GM13977 (cell line): ENCODE measurements at regions not wholly inside any gene's neighbourhood (a gene's known extent, or its start where the extent isn't known, plus 50 kb on each side); places are given as distances from the start of the nearest gene placed in this dataset.
A peak's percentile ranks its signal among the peaks of the same experiment; 100 is the strongest.

Experiments used
- DNase-seq: peaks from one replicate; pipeline ENCODE4 v3.0.0; 2012; ENCODE audit warnings: low spot score
- in situ Hi-C: fragments of 300-500 bp; cut with MboI; formaldehyde crosslinking; loops from one replicate; pipeline ENCODE4 v1.12.0; 2022; ENCODE audit warnings: low sequenced_read_pairs, low pct_unique_long_range_greater_than_20kb, mixed read lengths, inconsistent platforms; ENCODE audit not compliant: unreplicated experiment
- TF ChIP-seq, protein P1 (sequence below): IDR thresholded peaks from 2 replicates; pipeline ENCODE4 v1.5.1; 2012; ENCODE audit warnings: mild to moderate bottlenecking, control low read depth; ENCODE audit not compliant: insufficient read depth; ENCODE audit errors: extremely low read depth, missing control alignments

DNA sequence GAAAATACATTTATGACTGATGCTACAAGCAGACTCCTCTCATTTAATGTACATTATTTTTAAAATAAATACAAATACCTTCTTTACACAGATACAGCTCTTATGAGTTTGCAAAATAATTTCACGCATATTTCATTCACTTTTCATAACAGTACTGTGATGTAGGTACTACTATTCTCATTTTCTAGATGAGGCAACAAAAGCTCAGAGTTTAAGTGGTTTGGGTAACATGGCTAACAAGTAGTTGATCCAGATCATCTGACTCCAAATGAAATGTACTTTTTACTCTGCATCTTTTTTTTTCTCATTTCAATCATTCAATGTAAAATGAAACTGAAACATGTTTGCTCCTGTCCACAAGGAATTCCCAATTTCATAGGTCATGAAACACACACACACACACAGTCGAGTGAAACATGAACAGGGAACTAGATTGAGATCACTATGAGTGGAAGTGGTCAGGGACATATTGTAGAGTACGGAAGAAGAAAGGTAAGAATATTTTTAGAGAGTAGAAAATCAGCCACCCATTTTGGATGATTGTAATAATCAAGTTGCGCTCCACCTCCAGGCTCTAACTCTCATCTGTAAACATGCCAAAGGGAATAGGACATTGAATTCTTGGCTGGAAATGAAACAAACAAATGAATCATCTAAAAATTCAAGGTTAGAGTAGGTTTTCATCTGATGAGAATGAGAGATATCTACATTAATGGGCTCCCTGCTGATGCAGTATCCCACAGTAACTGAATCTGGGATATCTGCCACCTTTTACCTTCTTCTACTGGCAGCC, 92.4 kb downstream of the CLDN1 start:
- DNase-seq = no peak
- TF ChIP-seq, protein P1, sequence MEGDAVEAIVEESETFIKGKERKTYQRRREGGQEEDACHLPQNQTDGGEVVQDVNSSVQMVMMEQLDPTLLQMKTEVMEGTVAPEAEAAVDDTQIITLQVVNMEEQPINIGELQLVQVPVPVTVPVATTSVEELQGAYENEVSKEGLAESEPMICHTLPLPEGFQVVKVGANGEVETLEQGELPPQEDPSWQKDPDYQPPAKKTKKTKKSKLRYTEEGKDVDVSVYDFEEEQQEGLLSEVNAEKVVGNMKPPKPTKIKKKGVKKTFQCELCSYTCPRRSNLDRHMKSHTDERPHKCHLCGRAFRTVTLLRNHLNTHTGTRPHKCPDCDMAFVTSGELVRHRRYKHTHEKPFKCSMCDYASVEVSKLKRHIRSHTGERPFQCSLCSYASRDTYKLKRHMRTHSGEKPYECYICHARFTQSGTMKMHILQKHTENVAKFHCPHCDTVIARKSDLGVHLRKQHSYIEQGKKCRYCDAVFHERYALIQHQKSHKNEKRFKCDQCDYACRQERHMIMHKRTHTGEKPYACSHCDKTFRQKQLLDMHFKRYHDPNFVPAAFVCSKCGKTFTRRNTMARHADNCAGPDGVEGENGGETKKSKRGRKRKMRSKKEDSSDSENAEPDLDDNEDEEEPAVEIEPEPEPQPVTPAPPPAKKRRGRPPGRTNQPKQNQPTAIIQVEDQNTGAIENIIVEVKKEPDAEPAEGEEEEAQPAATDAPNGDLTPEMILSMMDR = no peak
- in situ Hi-C loops = no loop called here

DNA sequence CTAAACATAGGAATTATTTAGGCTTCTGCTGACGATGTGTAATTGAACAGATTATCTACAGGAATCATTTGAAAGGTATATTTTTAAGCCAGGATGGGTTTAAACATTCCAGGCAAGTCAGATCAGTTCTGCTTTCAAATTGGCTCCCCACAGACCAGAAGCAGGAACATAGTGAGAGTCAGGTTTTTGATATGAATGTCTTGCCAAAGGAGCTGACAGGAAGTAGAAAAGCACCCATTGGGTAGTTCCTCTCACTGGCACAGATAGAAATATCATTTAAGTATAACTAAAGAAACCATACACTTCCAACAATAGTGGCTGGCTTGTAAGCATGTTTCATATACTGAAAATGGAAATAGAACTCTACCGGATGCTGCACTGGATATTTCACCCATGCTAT, 95.2 kb downstream of the CLDN1 start:
- no peak for DNase-seq
- TF ChIP-seq, protein P1 = no peak
- in situ Hi-C loops = no loop called here

DNA sequence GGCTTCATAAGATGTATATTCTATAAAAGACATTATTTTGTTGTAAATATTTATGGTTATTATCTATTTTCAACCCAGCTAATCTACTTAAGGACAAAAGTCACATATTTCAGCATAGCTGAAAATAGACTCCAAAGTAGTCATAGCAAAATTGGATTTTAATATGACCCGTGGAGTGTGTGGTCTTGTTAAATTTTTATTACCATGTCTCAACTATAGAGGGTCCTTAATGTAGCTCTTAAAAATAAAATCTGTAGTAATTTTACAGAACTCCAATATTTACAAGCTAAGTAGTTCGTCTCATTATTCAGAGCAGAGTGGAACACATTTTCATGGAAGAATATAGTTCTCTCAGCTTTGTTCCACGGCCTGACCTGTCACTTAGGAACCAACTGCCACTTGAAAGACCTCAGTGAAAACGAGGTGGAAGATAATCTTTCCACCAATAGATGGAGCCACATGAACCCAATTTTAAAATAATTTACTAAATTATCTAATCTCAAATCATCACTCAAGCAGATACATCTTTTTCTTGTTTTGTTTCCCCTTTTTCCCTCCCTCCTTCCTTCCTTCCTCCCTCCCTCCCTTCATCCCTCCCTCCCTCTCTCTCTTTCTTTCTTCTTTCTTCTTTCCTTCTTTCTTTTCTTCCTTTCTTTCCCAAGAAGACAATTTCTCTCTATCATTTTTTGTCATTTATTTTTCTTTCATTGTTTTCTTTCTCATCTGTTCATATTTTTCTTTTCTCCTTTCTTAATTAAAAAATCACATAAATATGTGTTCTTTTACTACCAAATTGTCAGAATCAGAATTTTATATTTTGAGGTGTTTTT, 97.2 kb downstream of the CLDN1 start:
- no peak for DNase-seq
- in situ Hi-C loops = no loop called here
- TF ChIP-seq, protein P1 = peak; percentile 28

DNA sequence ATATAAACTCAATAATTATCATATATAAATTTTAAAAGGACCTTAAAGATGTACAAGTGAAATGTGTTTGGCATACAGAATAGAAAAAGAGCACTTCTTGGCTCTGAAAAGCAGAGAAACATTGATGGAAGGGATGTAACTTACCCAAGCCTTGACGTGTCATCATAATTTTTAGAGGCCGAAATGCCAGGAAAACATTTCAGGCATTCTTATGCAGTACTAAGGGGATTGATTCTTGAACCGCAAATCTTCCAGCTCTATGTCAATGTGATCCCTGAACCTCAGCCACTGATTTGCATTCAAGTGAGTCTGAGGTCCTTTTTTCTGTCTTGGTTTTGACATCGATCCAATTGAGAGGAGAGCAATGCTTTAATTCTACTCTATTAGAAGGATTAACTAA, 97.8 kb downstream of the CLDN1 start:
- TF ChIP-seq, protein P1 = no peak
- in situ Hi-C loops = no loop called here
- no peak for DNase-seq

DNA sequence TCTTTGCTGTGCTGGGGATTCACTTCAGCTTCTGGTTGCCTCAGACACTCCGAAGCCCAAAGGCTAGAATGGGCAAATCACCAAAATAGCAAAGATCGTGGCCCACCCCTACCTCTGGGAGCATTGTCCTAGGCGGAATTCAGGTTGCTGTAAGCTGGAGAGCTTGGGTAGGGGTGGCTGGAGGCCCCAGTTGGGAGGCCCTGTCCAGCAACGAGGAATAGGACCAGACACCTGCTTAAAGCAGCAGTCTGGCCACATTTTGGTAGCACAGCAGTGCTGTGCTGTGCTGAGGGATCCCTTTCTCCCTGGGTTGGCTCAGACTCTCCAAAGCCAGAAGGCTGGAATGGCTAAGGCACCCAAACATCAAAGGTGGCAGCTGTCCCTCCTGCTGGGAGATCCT, 99.3 kb downstream of the CLDN1 start:
- no peak for DNase-seq
- in situ Hi-C loops = no loop called here
- TF ChIP-seq, protein P1 = no peak

DNA sequence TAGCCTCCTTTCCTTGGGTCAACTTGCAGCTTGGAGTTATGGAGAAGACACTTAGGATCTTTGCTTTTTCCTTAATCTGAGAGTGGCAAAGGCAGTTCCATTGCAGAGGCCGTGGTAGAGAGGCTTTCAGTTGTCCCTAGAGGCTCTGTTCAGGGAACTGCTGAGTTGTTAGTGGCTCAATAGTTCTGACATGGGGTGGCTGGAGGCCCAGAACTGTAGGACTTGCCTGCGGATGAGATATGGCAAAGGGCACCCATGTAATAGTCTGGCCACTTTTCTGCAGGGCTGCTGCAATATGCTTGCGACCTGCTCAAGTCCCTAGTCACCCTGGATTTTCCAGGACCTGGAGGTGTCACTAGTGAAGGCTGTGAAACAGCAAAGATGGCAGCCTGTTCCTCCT, 99.9 kb downstream of the CLDN1 start:
- in situ Hi-C loops = no loop called here
- no peak for DNase-seq
- TF ChIP-seq, protein P1 = no peak
